ENCODE measurements at regions not wholly inside any gene's neighbourhood (a gene's known extent, or its start where the extent isn't known, plus 50 kb on each side); places are given as distances from the start of the nearest gene placed in this dataset.

GRCh38 chr12:13350381-13350780 is 153.9 kb downstream of the EMP1 start:
- no peak for TF ChIP-seq CTCF (IDR thresholded peaks at IDR 0.05; ENCODE audit: extremely low read depth, missing control alignments)
- no peak for DNase-seq (ENCODE audit: low spot score)

GRCh38 chr12:13348464-13348863 is 151.9 kb downstream of the EMP1 start:
- no peak for TF ChIP-seq CTCF (IDR thresholded peaks at IDR 0.05; ENCODE audit: extremely low read depth, missing control alignments)
- no peak for DNase-seq (ENCODE audit: low spot score)

GRCh38 chr12:13347241-13348043 is 150.9 kb downstream of the EMP1 start:
- TF ChIP-seq CTCF (IDR thresholded peaks at IDR 0.05; ENCODE audit: extremely low read depth, missing control alignments), result no peak
- DNase-seq (ENCODE audit: low spot score), result no peak

GRCh38 chr12:13345722-13346121 is 149.2 kb downstream of the EMP1 start:
- TF ChIP-seq CTCF (IDR thresholded peaks at IDR 0.05; ENCODE audit: extremely low read depth, missing control alignments), result no peak

GRCh38 chr12:13343375-13343774 is 146.8 kb downstream of the EMP1 start:
- DNase-seq (ENCODE audit: low spot score), result no peak
- no peak for TF ChIP-seq CTCF (IDR thresholded peaks at IDR 0.05; ENCODE audit: extremely low read depth, missing control alignments)

More at GRCh38 chr12:13345722-13346121, 149.2 kb downstream of the EMP1 start:
- DNase-seq (ENCODE audit: low spot score), result no peak

- TF ChIP-seq CTCF (IDR thresholded peaks at IDR 0.05; ENCODE audit: extremely low read depth, missing control alignments), result no peak
- no peak for DNase-seq (ENCODE audit: low spot score)
These were observed 146.4 kb downstream of the EMP1 start for GRCh38 chr12:13342971-13343370.

- no peak for DNase-seq (ENCODE audit: low spot score)
- no peak for TF ChIP-seq CTCF (IDR thresholded peaks at IDR 0.05; ENCODE audit: extremely low read depth, missing control alignments)
These were observed 143.6 kb downstream of the EMP1 start for GRCh38 chr12:13340149-13340548.
